Breast epithelium (tissue), 3 donors: ENCODE measurements at regions not wholly inside any gene's neighbourhood (a gene's known extent, or its start where the extent isn't known, plus 50 kb on each side); places are given as distances from the start of the nearest gene placed in this dataset.

Experiments
- CTCF ChIP-seq, 3 donors: fragments of 450-650 bp; IDR thresholded peaks; one replicate each; pipeline ENCODE4 v1.5.1; 2016 to 2017; ENCODE audit warnings: antibody characterized with exemption in 3 of 3, mild to moderate bottlenecking in 3 of 3, moderate library complexity in 3 of 3
- POLR2AphosphoS5 ChIP-seq, 3 donors: sonication (generic); formaldehyde crosslinking; IDR thresholded peaks; one replicate each; pipeline ENCODE4 v1.6.1; 2017; ENCODE audit warnings: antibody characterized with exemption in 3 of 3

GRCh38 chr10:111548084-111548726 is 471.4 kb downstream of the ADRA2A start:
- TF ChIP-seq POLR2AphosphoS5 (IDR thresholded peaks at IDR 0.05) (no peak), CTCF (IDR thresholded peaks at IDR 0.05) (no peak)
